Liver (tissue), 8 donors: ENCODE measurements at regions not wholly inside any gene's neighbourhood (a gene's known extent, or its start where the extent isn't known, plus 50 kb on each side); places are given as distances from the start of the nearest gene placed in this dataset.

Experiments used
- DNase-seq: peaks from one replicate; pipeline ENCODE4 v3.0.0-alpha.2; 2017; ENCODE audit warnings: low spot score
- H3K27ac ChIP-seq, 2 donors: one replicate each; pipeline ENCODE4 v1.7.0; 2013; ENCODE audit warnings: inconsistent platforms in 2 of 2, low read length in 2 of 2, control low read depth in 1 of 2, low read depth in 1 of 2, mild to moderate bottlenecking in 1 of 2
- H3K27me3 ChIP-seq, 4 donors: one replicate each; pipeline versions ENCODE4 v1.6.1 to v1.7.0; 2013; ENCODE audit warnings: low read length in 3 of 4, inconsistent platforms in 1 of 4, mild to moderate bottlenecking in 1 of 4, moderate library complexity in 1 of 4; ENCODE audit not compliant: control insufficient read depth in 4 of 4, insufficient read depth in 4 of 4
- H3K36me3 ChIP-seq, 4 donors: one replicate each; pipeline versions ENCODE4 v1.6.1 to v1.7.0; 2013; ENCODE audit warnings: low read length in 3 of 4, mild to moderate bottlenecking in 3 of 4, low read depth in 1 of 4, moderate library complexity in 1 of 4; ENCODE audit not compliant: control insufficient read depth in 4 of 4, insufficient read depth in 3 of 4
- H3K4me1 ChIP-seq, 4 donors: one replicate each; pipeline versions ENCODE4 v1.6.1 to v1.7.0; 2013; ENCODE audit warnings: low read length in 3 of 4, mild to moderate bottlenecking in 3 of 4, moderate library complexity in 1 of 4; ENCODE audit not compliant: control insufficient read depth in 4 of 4, insufficient read depth in 4 of 4
- H3K4me3 ChIP-seq, 3 donors: one replicate each; pipeline versions ENCODE4 v1.6.1 to v1.7.0; 2013; ENCODE audit warnings: low read length in 3 of 3, control low read depth in 1 of 3, low read depth in 1 of 3, mild to moderate bottlenecking in 1 of 3
- H3K9ac ChIP-seq, 2 donors: one replicate each; pipeline ENCODE4 v1.7.0; 2013; ENCODE audit warnings: low read length in 2 of 2, mild to moderate bottlenecking in 2 of 2, moderate library complexity in 2 of 2, control low read depth in 1 of 2, low read depth in 1 of 2
- H3K9me3 ChIP-seq, 4 donors: one replicate each; pipeline versions ENCODE4 v1.6.1 to v1.7.0; 2013; ENCODE audit warnings: low read length in 3 of 4; ENCODE audit not compliant: control insufficient read depth in 4 of 4
- FOXA1 ChIP-seq: IDR thresholded peaks from 2 replicates; pipeline ENCODE4 v1.6.1; 2016; ENCODE audit warnings: antibody characterized with exemption
- FOXA2 ChIP-seq: IDR thresholded peaks from 2 replicates; pipeline ENCODE4 v1.6.1; 2016; ENCODE audit warnings: antibody characterized with exemption
- GABPA ChIP-seq, 2 donors: IDR thresholded peaks in 1 of 2; conservative IDR thresholded peaks in 1 of 2; 2 replicates each; pipeline ENCODE4 v1.6.1; 2016; ENCODE audit warnings: antibody characterized with exemption in 2 of 2, mild to moderate bottlenecking in 1 of 2, moderate library complexity in 1 of 2
- HNF4G ChIP-seq: IDR thresholded peaks from 2 replicates; pipeline ENCODE4 v1.6.1; 2016; ENCODE audit warnings: antibody characterized with exemption
- JUND ChIP-seq, 2 donors: IDR thresholded peaks; 2 replicates each; pipeline ENCODE4 v1.6.1; 2016; ENCODE audit warnings: antibody characterized with exemption in 2 of 2
- NR2F2 ChIP-seq: IDR thresholded peaks from 2 replicates; pipeline ENCODE4 v1.6.1; 2016; ENCODE audit warnings: antibody characterized with exemption
- RAD21 ChIP-seq, 2 donors: IDR thresholded peaks; 2 replicates each; pipeline ENCODE4 v1.6.1; 2016; ENCODE audit warnings: antibody characterized with exemption in 2 of 2, mild to moderate bottlenecking in 2 of 2
- REST ChIP-seq: IDR thresholded peaks from 2 replicates; pipeline ENCODE4 v1.6.1; 2016; ENCODE audit warnings: antibody characterized with exemption, mild to moderate bottlenecking
- SP1 ChIP-seq: IDR thresholded peaks from 2 replicates; pipeline ENCODE4 v1.6.1; 2018; ENCODE audit warnings: antibody characterized with exemption, mild to moderate bottlenecking
- TAF1 ChIP-seq: conservative IDR thresholded peaks from 2 replicates; pipeline ENCODE4 v1.6.1; 2016; ENCODE audit warnings: antibody characterized with exemption, mild to moderate bottlenecking
- YY1 ChIP-seq: IDR thresholded peaks from 2 replicates; pipeline ENCODE4 v1.6.1; 2016; ENCODE audit warnings: antibody characterized with exemption, mild to moderate bottlenecking
- ZBTB33 ChIP-seq: IDR thresholded peaks from 2 replicates; pipeline ENCODE4 v1.6.1; 2016; ENCODE audit warnings: antibody characterized with exemption
- WGBS: extraction: QIAGEN DNeasy Blood & Tissue Kit; methylation state at CpG from one replicate; pipeline ENCODE4 v1.1.7; 2013; 5-methylcytosine and 5-hydroxymethylcytosine counted together
- TF ChIP-seq, protein P1 (sequence below): fragments of 150-350 bp; IDR thresholded peaks from 2 replicates; pipeline ENCODE4 v1.5.1; 2017; ENCODE audit warnings: improper control_type of control experiment, low read depth, low read length; ENCODE audit not compliant: missing input control
- TF ChIP-seq, protein P2 (sequence below): IDR thresholded peaks from 2 replicates; pipeline ENCODE4 v1.6.1; 2016; ENCODE audit warnings: antibody characterized with exemption
- donor health status: healthy.
- donor health status: healthy.
- donor health status: healthy.
- donor health status: healthy.
- donor health status: healthy.

GRCh38 chr15:97866959-97867358 lies 93.5 kb upstream of the ARRDC4 start:
- no peak for TF ChIP-seq NR2F2
- TF ChIP-seq, protein P1, sequence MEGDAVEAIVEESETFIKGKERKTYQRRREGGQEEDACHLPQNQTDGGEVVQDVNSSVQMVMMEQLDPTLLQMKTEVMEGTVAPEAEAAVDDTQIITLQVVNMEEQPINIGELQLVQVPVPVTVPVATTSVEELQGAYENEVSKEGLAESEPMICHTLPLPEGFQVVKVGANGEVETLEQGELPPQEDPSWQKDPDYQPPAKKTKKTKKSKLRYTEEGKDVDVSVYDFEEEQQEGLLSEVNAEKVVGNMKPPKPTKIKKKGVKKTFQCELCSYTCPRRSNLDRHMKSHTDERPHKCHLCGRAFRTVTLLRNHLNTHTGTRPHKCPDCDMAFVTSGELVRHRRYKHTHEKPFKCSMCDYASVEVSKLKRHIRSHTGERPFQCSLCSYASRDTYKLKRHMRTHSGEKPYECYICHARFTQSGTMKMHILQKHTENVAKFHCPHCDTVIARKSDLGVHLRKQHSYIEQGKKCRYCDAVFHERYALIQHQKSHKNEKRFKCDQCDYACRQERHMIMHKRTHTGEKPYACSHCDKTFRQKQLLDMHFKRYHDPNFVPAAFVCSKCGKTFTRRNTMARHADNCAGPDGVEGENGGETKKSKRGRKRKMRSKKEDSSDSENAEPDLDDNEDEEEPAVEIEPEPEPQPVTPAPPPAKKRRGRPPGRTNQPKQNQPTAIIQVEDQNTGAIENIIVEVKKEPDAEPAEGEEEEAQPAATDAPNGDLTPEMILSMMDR = no peak
- no peak for TF ChIP-seq TAF1
- no peak for TF ChIP-seq ZBTB33
- TF ChIP-seq REST = no peak
- TF ChIP-seq RAD21 (IDR thresholded peaks at IDR 0.05) = no peak
- no peak for TF ChIP-seq HNF4G
- TF ChIP-seq GABPA (IDR thresholded peaks at IDR 0.05 in 1 of 2, conservative IDR thresholded peaks at IDR 0.05 in 1 of 2) = no peak
- TF ChIP-seq SP1 = no peak
- no peak for TF ChIP-seq JUND (IDR thresholded peaks at IDR 0.05)
- no peak overlapping the region for H3K9ac ChIP-seq
- no peak for DNase-seq
- WGBS = 82% methylated on average over 9 of the region's 9 CpGs
- no peaks in the 10 kb centered on the region for H3K36me3 ChIP-seq
- no peaks in the 10 kb centered on the region for H3K9me3 ChIP-seq
- H3K27me3 ChIP-seq = peaks cover 0 to 12% (median 0%) of the 10 kb centered on the region in 4 donors
- no peaks in the 10 kb centered on the region for H3K4me1 ChIP-seq
- H3K27ac ChIP-seq = no peak overlapping the region
- no peak overlapping the region for H3K4me3 ChIP-seq

DNA sequence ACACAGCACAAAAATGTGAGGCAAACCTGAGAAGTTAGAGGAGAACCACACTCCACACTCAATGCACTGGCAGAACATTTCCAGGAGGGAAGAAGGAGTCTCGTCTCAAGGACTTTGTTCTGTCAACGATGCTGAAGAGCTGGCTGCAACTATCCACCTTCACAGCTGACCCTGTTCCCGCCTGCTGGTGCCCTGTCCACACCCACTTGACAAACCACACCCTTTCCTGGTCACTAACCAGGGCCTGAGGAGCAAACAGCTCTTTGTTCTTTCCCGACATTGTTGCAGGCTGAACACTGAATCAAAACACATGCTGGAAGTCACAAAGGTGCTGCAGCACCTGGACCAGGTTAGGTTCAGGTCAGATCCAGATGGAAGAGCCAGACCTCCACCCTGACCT lies 92.6 kb upstream of the ARRDC4 start:
- Histone ChIP-seq H3K4me3 (no peak overlapping the region), H3K36me3 (no peaks in the 10 kb centered on the region), H3K27ac (no peak overlapping the region), H3K9ac (no peak overlapping the region), H3K4me1 (no peaks in the 10 kb centered on the region), H3K9me3 (no peaks in the 10 kb centered on the region), H3K27me3 (peaks cover 0 to 12% (median 0%) of the 10 kb centered on the region in 4 donors)
- WGBS = 39% methylated on average over 4 of the region's 4 CpGs
- no peak for TF ChIP-seq RAD21 (IDR thresholded peaks at IDR 0.05)
- peak; percentile 10 for TF ChIP-seq NR2F2
- no peak for DNase-seq

DNA sequence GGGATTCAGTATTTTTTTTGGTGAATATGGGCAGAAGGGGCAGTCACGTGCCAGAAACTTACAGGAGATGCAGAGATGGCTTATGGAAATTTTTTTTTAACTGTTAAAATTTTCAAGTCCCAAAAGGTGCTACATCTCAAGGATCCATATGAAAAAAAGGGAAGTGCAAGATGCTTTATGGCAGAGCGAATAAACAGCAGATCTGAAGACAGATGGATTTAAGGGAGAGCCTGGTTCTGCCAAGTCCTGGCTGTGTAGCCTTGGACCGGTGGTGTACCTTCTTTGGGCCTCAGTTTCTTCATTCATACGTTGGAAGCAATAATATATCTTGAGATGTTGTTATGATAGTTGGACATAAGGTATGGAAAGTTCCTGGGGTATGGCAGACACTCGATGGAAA lies 91.5 kb upstream of the ARRDC4 start:
- Histone ChIP-seq H3K4me3 (no peak overlapping the region), H3K36me3 (no peaks in the 10 kb centered on the region), H3K9me3 (no peaks in the 10 kb centered on the region), H3K27ac (no peak overlapping the region), H3K27me3 (peaks cover 0 to 12% (median 0%) of the 10 kb centered on the region in 4 donors), H3K4me1 (no peaks in the 10 kb centered on the region), H3K9ac (no peak overlapping the region)
- 73% methylated on average over 5 of the region's 5 CpGs for WGBS
- no peak for DNase-seq
- TF ChIP-seq FOXA1 = no peak
- TF ChIP-seq GABPA (IDR thresholded peaks at IDR 0.05 in 1 of 2, conservative IDR thresholded peaks at IDR 0.05 in 1 of 2) = no peak
- no peak for TF ChIP-seq REST
- TF ChIP-seq HNF4G = no peak
- no peak for TF ChIP-seq FOXA2
- TF ChIP-seq, protein P1 = no peak
- TF ChIP-seq, protein P2, sequence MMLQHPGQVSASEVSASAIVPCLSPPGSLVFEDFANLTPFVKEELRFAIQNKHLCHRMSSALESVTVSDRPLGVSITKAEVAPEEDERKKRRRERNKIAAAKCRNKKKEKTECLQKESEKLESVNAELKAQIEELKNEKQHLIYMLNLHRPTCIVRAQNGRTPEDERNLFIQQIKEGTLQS = no peak
- no peak for TF ChIP-seq YY1
